Stimulated activated naive B cell treated with anti-CD40 and anti-IgM and Interleukin-4, amounts not matched to agents 10 μg/mL and 1 μg/mL and 100 μg/mL, for 72 hours (primary cell): ENCODE measurements at regions not wholly inside any gene's neighbourhood (a gene's known extent, or its start where the extent isn't known, plus 50 kb on each side); places are given as distances from the start of the nearest gene placed in this dataset.
A peak's percentile ranks its signal among the peaks of the same experiment; 100 is the strongest.

Experiments used
- ATAC-seq, 2 donors: fragments of 150-1000 bp; cut with Tn5 transposase; replicated peaks; 2 replicates each; pipeline ENCODE4 v1.10.0; 2021; ENCODE audit warnings: moderate library complexity in 1 of 2
- DNase-seq: peaks from one replicate; pipeline ENCODE4 v3.0.0; 2021
- H3K27ac Mint-ChIP-seq: one replicate; pipeline ENCODE4 v1.8.0; 2022; ENCODE audit warnings: mild to moderate bottlenecking, mixed read lengths
- H3K27me3 Mint-ChIP-seq, 2 donors: one replicate each; pipeline ENCODE4 v1.8.0; 2022; ENCODE audit warnings: mixed read lengths in 2 of 2
- H3K36me3 Mint-ChIP-seq, 2 donors: one replicate each; pipeline ENCODE4 v1.8.0; 2022; ENCODE audit warnings: mixed read lengths in 2 of 2, mild to moderate bottlenecking in 1 of 2
- H3K4me1 Mint-ChIP-seq, 2 donors: one replicate each; pipeline ENCODE4 v1.8.0; 2022; ENCODE audit warnings: mixed read lengths in 2 of 2, mild to moderate bottlenecking in 1 of 2
- H3K4me3 Mint-ChIP-seq, 2 donors: one replicate each; pipeline ENCODE4 v1.8.0; 2022; ENCODE audit warnings: mild to moderate bottlenecking in 2 of 2, mixed read lengths in 2 of 2, moderate library complexity in 1 of 2
- H3K9me3 Mint-ChIP-seq, 2 donors: one replicate each; pipeline ENCODE4 v1.8.0; 2022; ENCODE audit warnings: mixed read lengths in 2 of 2, mild to moderate bottlenecking in 1 of 2

DNA sequence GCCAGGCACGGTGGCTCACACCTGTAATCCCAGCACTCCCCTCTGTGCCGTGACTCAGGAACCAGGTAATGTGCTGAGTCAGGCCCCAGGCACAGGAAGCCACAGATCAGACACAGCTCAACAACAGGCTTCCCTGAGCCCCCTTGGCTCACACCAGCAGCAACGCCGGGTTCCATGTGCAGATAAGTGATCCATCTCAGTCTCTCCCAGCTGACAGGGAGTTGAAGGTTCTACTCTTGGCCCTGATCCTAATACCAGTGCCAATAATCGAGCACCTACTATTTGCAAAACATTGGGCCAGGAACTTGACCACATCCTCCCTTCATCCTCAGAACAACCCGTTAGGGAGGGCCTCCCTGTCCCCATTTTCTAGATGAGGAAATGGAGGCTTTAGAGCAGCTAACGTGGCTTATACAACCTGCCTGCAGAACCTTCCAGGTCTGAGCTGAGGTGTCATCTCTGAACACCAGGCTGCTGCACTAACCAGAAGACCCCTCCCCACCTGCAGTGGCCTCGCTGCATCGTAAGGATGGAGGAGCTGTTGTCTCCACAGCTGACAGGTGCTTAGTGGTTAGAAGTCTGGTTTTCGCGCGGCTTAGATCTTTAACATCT lies 64.8 kb upstream of the AMZ2 start:
- peaks cover 0 to 2% of the 10 kb centered on the region in 2 donors for H3K9me3 Mint-ChIP-seq
- ATAC-seq (peak; percentile 44 to 45), DNase-seq (no peak)
- peaks cover 28 to 58% of the 10 kb centered on the region in 2 donors for H3K4me1 Mint-ChIP-seq
- H3K27ac Mint-ChIP-seq, result peak overlapping the region; percentile 88
- H3K4me3 Mint-ChIP-seq, result peak overlapping the region; percentile 70 to 75
- no peaks in the 10 kb centered on the region for H3K27me3 Mint-ChIP-seq
- peaks cover 2 to 12% of the 10 kb centered on the region in 2 donors for H3K36me3 Mint-ChIP-seq

DNA sequence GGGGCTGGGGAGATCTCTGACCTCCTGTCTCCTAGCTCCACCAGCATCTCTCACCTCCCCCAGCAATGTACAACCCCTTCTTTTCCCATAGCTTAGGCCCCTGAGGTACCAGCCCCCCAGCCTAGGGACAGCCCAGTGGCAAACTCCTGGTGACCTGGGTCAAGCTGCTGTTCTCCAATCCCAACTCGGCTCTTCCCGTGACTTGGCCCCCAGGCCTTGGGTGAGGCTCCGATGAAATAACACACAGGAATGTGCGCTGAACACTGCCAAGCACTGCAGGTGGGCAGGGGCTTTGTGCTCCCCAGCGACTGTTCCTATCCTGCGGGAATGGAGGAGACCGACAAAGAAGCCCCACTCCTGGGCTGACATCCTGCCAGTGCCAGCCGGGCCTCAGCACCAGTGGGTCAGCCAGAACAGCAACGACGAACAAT lies 63.7 kb upstream of the AMZ2 start:
- ATAC-seq (no peak), DNase-seq (no peak)
- peaks cover 28 to 58% of the 10 kb centered on the region in 2 donors for H3K4me1 Mint-ChIP-seq
- peaks cover 2 to 12% of the 10 kb centered on the region in 2 donors for H3K36me3 Mint-ChIP-seq
- no peaks in the 10 kb centered on the region for H3K27me3 Mint-ChIP-seq
- H3K27ac Mint-ChIP-seq, result peak overlapping the region; percentile 92
- H3K4me3 Mint-ChIP-seq, result peak overlapping the region; percentile 74 to 78
- H3K9me3 Mint-ChIP-seq, result peaks cover 0 to 2% of the 10 kb centered on the region in 2 donors

DNA sequence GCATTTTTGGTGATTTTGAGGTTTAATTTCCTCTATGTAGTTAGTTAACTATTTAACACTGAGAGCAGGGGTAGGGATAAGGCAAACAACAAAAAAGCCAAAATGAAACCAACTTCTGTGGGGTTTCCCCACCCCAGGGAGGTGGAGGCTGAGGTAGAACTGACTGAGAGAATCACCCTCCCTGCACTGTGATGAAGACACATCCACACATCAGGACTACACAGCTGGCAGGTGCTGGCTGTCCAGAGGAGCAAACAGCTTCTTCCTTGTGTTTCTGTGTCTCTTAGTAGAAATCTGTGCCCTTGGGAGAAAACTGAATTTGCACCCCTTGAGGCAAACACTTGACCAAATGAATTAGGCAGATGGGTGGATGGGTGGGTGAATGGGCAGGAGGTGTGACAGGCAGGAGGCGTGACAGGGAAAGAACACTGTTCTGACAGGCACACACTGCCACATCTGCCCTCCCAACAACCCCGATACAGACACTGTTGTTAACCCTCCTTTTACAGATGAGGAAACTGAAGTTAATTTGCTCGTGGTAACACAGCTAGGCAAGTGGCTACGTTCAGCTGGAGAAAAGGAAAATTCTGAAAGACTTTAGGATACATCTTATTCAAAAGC lies 62.9 kb upstream of the AMZ2 start:
- DNase-seq (peak; percentile 51), ATAC-seq (peak; percentile 70 to 72)
- H3K4me3 Mint-ChIP-seq, result peak overlapping the region; percentile 74 to 78
- peaks cover 30 to 61% of the 10 kb centered on the region in 2 donors for H3K4me1 Mint-ChIP-seq
- no peaks in the 10 kb centered on the region for H3K27me3 Mint-ChIP-seq
- peaks cover 0 to 2% of the 10 kb centered on the region in 2 donors for H3K9me3 Mint-ChIP-seq
- peak overlapping the region; percentile 92 for H3K27ac Mint-ChIP-seq
- peaks cover 2 to 12% of the 10 kb centered on the region in 2 donors for H3K36me3 Mint-ChIP-seq

DNA sequence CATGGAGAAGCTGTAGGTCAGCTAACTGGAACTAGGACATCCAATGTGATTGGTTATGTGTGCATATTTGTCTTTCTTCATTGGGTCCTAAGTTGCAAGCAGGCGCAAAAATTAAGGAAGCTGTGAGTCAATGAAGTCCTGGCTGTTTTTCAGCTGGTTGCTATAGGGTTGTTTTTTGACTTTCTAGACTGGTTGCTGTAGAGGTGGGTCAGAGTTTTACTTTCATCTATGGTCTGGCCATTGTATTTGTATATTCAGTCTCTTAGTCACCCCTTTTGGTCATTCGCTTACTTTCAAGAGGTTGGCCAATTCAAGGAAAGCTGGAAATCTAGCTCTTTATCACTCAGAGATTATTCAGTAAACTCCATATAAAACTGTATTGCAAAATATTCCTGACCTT lies 62.0 kb upstream of the AMZ2 start:
- Mint-ChIP-seq H3K4me3 (no peak overlapping the region), H3K27me3 (no peaks in the 10 kb centered on the region), H3K36me3 (peaks cover 0 to 6% of the 10 kb centered on the region in 2 donors), H3K4me1 (peaks cover 25 to 57% of the 10 kb centered on the region in 2 donors), H3K27ac (no peak overlapping the region), H3K9me3 (no peaks in the 10 kb centered on the region)
- ATAC-seq, result no peak
- no peak for DNase-seq

DNA sequence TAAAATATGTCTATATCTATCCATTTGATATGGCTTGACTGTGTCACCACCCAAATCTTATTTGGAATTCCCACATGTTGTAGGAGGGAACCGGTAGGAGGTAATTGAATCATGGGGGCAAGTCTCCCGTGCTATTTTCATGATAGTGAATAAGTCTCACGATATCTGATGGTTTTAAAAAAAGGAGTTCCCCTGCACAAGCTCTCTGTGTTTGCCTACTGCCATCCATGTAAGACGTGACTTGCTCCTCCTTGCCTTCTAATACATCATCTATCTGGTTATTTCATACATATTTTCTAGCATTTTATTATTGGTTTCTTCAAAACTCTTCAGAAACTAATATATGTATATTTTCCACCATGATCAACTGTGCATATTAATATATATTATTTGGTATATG lies 57.3 kb upstream of the AMZ2 start:
- no peak overlapping the region for H3K27ac Mint-ChIP-seq
- DNase-seq (no peak), ATAC-seq (no peak)
- no peaks in the 10 kb centered on the region for H3K9me3 Mint-ChIP-seq
- no peak overlapping the region for H3K4me3 Mint-ChIP-seq
- peaks cover 0 to 3% of the 10 kb centered on the region in 2 donors for H3K36me3 Mint-ChIP-seq
- peaks cover 7 to 14% of the 10 kb centered on the region in 2 donors for H3K4me1 Mint-ChIP-seq
- peaks cover 3 to 4% of the 10 kb centered on the region in 2 donors for H3K27me3 Mint-ChIP-seq

DNA sequence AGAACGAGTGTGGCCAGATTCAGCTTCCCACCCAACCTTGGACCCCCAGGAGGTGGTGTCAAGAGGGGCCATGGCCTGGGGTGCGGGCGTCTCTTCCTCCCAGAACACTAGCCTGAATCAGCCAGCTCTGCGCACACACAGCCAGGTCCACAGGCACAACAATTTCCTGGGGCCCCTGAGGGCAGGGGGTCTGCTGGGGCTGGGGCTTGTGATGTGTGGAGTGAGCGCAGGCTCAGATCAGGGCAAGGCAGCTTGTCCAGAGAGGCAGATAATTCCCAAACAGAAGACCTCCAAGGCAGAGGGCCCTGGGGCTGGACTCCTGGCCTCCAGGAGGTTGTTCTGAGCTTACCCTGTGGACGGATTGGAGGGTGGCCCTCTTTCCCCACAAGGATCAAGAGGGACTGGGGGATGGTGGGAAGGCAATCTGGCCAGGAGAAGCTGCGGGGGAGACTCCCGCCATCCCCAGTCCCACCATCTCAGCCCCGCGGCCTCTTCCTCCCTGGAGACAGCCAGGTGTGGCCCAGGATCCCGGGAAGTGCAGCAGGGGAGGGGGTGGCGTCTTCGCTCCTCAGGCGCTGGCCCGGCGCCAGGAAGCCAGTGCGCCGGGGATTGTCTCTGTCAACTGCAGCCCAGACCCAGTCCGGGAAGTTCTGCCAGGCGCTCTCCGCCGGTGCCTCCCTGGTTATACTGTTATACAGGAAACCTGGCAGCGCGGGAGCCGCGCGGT lies 52.0 kb upstream of the AMZ2 start:
- peaks cover 3% of the 10 kb centered on the region in 2 donors for H3K36me3 Mint-ChIP-seq
- peaks cover 18 to 34% of the 10 kb centered on the region in 2 donors for H3K4me1 Mint-ChIP-seq
- peaks cover 20 to 43% of the 10 kb centered on the region in 2 donors for H3K27me3 Mint-ChIP-seq
- peak overlapping the region; percentile 67 for H3K27ac Mint-ChIP-seq
- no peaks in the 10 kb centered on the region for H3K9me3 Mint-ChIP-seq
- no peak for DNase-seq
- no peak for ATAC-seq
- H3K4me3 Mint-ChIP-seq, result peak overlapping the region; percentile 86 to 88

DNA sequence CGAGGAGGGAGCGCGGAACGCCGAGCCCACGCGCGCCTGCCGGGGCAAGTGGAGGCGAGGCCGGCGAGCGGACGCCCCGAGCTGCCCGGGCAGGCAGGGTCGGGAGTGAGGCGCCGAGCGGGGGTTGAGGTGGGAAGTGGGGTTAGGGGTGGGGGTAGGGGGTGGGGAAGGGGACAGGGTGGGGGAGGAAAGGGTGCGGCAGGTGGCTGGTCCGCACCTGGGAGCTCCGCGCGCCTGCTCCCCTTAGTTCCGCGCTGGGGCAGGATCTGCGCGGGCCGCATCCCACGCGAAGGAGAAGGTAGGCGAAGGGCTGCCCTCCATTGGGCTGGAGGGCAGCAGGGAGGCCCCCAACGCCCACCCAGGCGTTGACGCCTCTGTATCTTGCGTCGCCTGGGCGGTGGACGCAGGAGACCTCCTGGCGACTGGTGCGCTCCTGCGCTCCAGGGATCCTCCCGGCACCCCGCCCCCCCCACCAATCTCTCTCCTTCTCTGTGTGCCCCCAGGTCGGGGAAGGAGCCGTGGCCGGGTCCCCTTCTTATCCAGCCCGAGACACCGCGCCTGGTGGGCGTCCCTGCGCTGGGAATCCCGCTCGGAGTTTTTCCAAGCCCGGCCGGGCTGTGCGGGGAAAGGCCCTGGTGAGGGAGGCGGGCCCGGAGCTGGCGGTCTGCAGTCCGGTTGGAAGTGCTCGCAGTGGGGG lies 51.3 kb upstream of the AMZ2 start:
- H3K27me3 Mint-ChIP-seq, result peaks cover 20 to 43% of the 10 kb centered on the region in 2 donors
- peaks cover 22 to 41% of the 10 kb centered on the region in 2 donors for H3K4me1 Mint-ChIP-seq
- peak in 1 of 2 donors; percentile 2 for ATAC-seq
- DNase-seq, result no peak
- H3K36me3 Mint-ChIP-seq, result peaks cover 3% of the 10 kb centered on the region in 2 donors
- H3K27ac Mint-ChIP-seq, result peak overlapping the region; percentile 67
- H3K4me3 Mint-ChIP-seq, result peak overlapping the region; percentile 86 to 88
- H3K9me3 Mint-ChIP-seq, result no peaks in the 10 kb centered on the region

DNA sequence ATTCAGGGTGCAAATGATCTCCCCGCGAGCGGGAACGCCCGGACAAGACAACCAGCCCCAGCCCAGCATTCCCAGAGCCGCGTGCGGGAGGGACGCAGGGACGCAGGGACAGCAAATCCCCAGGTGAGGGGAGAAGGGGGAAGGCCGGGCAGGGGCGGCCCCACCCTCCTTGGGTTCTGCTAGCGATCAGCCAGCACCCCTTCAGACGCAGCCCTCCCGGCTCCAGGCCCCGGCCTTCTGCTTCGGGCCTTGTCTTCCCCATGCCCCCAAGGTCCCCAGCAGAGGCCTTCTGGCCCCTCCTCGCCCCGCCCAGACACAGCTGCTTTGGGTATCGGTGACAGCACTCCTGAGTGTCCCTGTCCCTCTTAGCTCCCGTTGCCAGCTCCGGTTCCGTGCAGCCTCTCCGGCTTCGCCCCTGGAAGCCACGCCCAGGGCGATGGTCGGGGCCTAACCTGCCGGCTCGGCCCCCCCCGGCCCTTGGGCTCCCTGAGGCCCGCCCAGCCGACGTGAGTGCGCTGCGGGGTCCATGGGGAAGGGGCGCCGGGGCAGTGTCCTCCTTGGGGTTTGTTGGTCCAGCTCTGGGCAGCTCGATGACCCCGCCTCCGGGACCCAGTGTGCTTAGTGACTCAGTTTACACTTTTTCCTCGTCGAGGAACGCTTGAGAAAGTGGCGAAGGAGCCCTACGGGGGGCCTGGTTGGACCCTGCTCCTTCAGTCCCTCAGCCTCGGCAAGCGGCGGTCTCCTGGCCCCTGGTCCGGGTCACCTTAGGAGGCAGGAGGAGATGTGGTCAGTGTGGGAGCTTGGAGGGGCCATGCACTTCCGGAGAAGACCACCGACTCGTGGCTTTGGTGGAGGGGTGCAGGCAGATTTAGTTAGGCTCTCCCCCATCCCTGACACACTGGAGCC lies 50.5 kb upstream of the AMZ2 start:
- H3K4me3 Mint-ChIP-seq, result peak overlapping the region; percentile 83 to 88
- H3K36me3 Mint-ChIP-seq, result peaks cover 3% of the 10 kb centered on the region in 2 donors
- H3K9me3 Mint-ChIP-seq, result no peaks in the 10 kb centered on the region
- no peak for DNase-seq
- peak; percentile 27 to 28 for ATAC-seq
- peaks cover 20 to 43% of the 10 kb centered on the region in 2 donors for H3K27me3 Mint-ChIP-seq
- peaks cover 22 to 41% of the 10 kb centered on the region in 2 donors for H3K4me1 Mint-ChIP-seq
- peak overlapping the region; percentile 37 for H3K27ac Mint-ChIP-seq

DNA sequence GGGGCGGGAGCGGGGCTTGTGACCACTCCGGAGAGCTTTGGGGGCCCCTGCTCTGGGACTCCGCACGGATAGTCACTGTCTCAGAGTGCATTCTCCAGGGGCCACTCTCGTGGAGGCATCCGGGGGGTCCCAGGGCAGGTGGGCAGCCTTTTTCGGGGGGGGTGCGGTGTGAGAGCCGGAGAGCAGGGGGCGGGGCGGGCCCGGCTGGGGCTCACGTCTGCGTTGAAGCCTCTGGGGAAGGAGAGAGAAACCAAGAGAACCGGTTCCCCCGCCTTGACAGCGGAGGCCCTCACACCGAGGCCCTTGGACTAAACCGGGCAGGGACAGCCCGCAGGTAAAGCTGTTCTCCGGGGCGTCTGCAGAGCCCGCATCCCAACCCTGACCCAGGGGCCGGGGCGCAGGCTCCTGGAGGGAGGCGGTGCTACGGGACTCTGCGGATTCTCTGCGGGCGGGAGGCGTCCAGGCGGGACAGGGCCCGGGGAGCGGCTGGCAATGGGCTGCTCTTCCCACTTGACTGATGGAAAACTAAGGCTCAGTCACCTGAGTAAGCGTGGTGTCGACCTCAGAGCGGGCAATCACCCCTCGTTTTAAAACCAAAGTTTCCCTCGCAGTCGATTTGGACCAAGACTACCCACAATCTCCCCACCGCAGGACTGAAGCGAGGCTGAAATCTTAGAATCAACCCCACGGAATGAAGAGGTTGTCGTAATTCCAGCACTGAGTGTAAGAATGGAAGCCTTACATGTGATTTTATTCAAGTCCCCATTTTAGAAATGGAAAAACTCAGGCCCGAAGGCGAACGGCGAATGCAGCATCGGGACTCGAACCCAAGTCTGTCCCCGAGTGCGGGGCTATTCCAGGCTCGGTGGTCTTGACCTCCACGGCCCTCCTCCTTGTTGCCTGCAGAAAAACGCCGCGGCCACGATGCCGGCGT lies 49.6 kb upstream of the AMZ2 start:
- peaks cover 3% of the 10 kb centered on the region in 2 donors for H3K36me3 Mint-ChIP-seq
- no peaks in the 10 kb centered on the region for H3K9me3 Mint-ChIP-seq
- ATAC-seq (peak in 1 of 2 donors; percentile 16), DNase-seq (no peak)
- H3K27ac Mint-ChIP-seq, result peak overlapping the region; percentile 37
- H3K4me3 Mint-ChIP-seq, result peak overlapping the region; percentile 83 to 88
- H3K4me1 Mint-ChIP-seq, result peaks cover 22 to 41% of the 10 kb centered on the region in 2 donors
- H3K27me3 Mint-ChIP-seq, result peaks cover 20 to 43% of the 10 kb centered on the region in 2 donors
